ENCODE measurements at regions not wholly inside any gene's neighbourhood (a gene's known extent, or its start where the extent isn't known, plus 50 kb on each side); places are given as distances from the start of the nearest gene placed in this dataset.

- no peak for TF ChIP-seq POLR2A (IDR thresholded peaks at IDR 0.05; ENCODE audit: low read length)
- no peak for TF ChIP-seq CTCF (IDR thresholded peaks at IDR 0.05)
- no peak for TF ChIP-seq SMC3 (IDR thresholded peaks at IDR 0.05)
- TF ChIP-seq PBX3 (IDR thresholded peaks at IDR 0.05): no peak
- no peak for TF ChIP-seq CEBPB (IDR thresholded peaks at IDR 0.05)
Measured at GRCh38 chr5:61755726-61756222, 423.7 kb downstream of the ZSWIM6 start.
